NCI-H1105 treated with DMSO at 0.1 percent for 48 hours (cell line): ENCODE measurements at regions not wholly inside any gene's neighbourhood (a gene's known extent, or its start where the extent isn't known, plus 50 kb on each side); places are given as distances from the start of the nearest gene placed in this dataset.
"Not testable (repeated sequence)": the region's sequence is repeated elsewhere in the genome, so short reads cannot be mapped to it uniquely, and the experiment has no call there.

Experiments
- DNase-seq: peaks from one replicate; lab custom pipeline; 2025; lab: John Stamatoyannopoulos, UW

GRCh38 chr9:83191154-83191553 lies 128.2 kb upstream of the RASEF start:
- no peak for DNase-seq

- not testable (repeated sequence) for DNase-seq
Measured at GRCh38 chr9:83189026-83189425, 126.1 kb upstream of the RASEF start.

GRCh38 chr9:83188277-83188676 lies 125.3 kb upstream of the RASEF start:
- DNase-seq: no peak

GRCh38 chr9:83186155-83186737 lies 123.3 kb upstream of the RASEF start:
- no peak for DNase-seq

- DNase-seq: no peak
Measured at GRCh38 chr9:83185488-83186154, 122.7 kb upstream of the RASEF start.

- peak; percentile 77 for DNase-seq
Measured at GRCh38 chr9:83183621-83184020, 120.7 kb upstream of the RASEF start.

GRCh38 chr9:83182071-83182470 lies 119.1 kb upstream of the RASEF start:
- DNase-seq: no peak

- no peak for DNase-seq
Measured at GRCh38 chr9:83178717-83179116, 115.8 kb upstream of the RASEF start.

GRCh38 chr9:83177747-83178146 lies 114.8 kb upstream of the RASEF start:
- DNase-seq: no peak

GRCh38 chr9:83167126-83167525 lies 104.2 kb upstream of the RASEF start:
- DNase-seq: no peak

GRCh38 chr9:83166372-83166771 lies 103.4 kb upstream of the RASEF start:
- no peak for DNase-seq

GRCh38 chr9:83155733-83156132 lies 92.8 kb upstream of the RASEF start:
- DNase-seq: no peak

GRCh38 chr9:83154821-83155220 lies 91.9 kb upstream of the RASEF start:
- DNase-seq: no peak

- DNase-seq: no peak
Measured at GRCh38 chr9:83154087-83154736, 91.3 kb upstream of the RASEF start.

- DNase-seq: no peak
Measured at GRCh38 chr9:83153030-83153429, 90.1 kb upstream of the RASEF start.

- no peak for DNase-seq
Measured at GRCh38 chr9:83151627-83152137, 88.7 kb upstream of the RASEF start.

- no peak for DNase-seq
Measured at GRCh38 chr9:83147315-83148149, 84.6 kb upstream of the RASEF start.

GRCh38 chr9:83146325-83146724 lies 83.4 kb upstream of the RASEF start:
- no peak for DNase-seq

- no peak for DNase-seq
Measured at GRCh38 chr9:83144492-83144891, 81.5 kb upstream of the RASEF start.

GRCh38 chr9:83142389-83142788 lies 79.4 kb upstream of the RASEF start:
- no peak for DNase-seq

- DNase-seq: no peak
Measured at GRCh38 chr9:83141887-83142286, 78.9 kb upstream of the RASEF start.

GRCh38 chr9:83140061-83140460 lies 77.1 kb upstream of the RASEF start:
- DNase-seq: no peak
